GM23248 (cell line): ENCODE measurements at regions not wholly inside any gene's neighbourhood (a gene's known extent, or its start where the extent isn't known, plus 50 kb on each side); places are given as distances from the start of the nearest gene placed in this dataset.

Experiments
- EZH2 ChIP-seq: fragments of 200-600 bp; sonication (generic); IDR thresholded peaks from 2 replicates; pipeline ENCODE4 v1.6.1; 2018; ENCODE audit warnings: antibody characterized with exemption, mild to moderate bottlenecking; ENCODE audit not compliant: insufficient read depth, poor library complexity, severe bottlenecking
- EZH2phosphoT487 ChIP-seq: fragments of 200-600 bp; sonication (generic); IDR thresholded peaks from 2 replicates; pipeline ENCODE4 v1.6.1; 2018; ENCODE audit warnings: antibody characterized with exemption, moderate library complexity, mild to moderate bottlenecking, low read depth; ENCODE audit not compliant: insufficient read depth

- TF ChIP-seq EZH2 (no peak), EZH2phosphoT487 (no peak)
These were observed 452.3 kb downstream of the CDH11 start for GRCh38 chr16:64669573-64669972.
